PC-3 (cell line): ENCODE measurements at regions not wholly inside any gene's neighbourhood (a gene's known extent, or its start where the extent isn't known, plus 50 kb on each side); places are given as distances from the start of the nearest gene placed in this dataset.

ENCODE experiments used
- CTCF ChIP-seq: fragments of 300-600 bp; sonication (generic); conservative IDR thresholded peaks from 2 replicates; pipeline ENCODE4 v1.5.1; 2017; ENCODE audit warnings: antibody characterized with exemption, low read depth, mild to moderate bottlenecking, low read length
- EZH2 ChIP-seq: fragments of 300-600 bp; sonication (generic); IDR thresholded peaks from one replicate; pipeline ENCODE4 v1.6.1; 2017; ENCODE audit warnings: antibody characterized with exemption, mild to moderate bottlenecking, low read length; ENCODE audit not compliant: unreplicated experiment
- EZH2phosphoT487 ChIP-seq: fragments of 300-600 bp; sonication (generic); IDR thresholded peaks from 2 replicates; pipeline ENCODE4 v1.6.1; 2018; ENCODE audit warnings: mild to moderate bottlenecking, antibody characterized with exemption, low read length, borderline replicate concordance

- TF ChIP-seq EZH2 (no peak), CTCF (no peak), EZH2phosphoT487 (no peak)
Observed at GRCh38 chr1:234862944-234863515, 253.1 kb upstream of the IRF2BP2 start.
